ENCODE measurements at regions not wholly inside any gene's neighbourhood (a gene's known extent, or its start where the extent isn't known, plus 50 kb on each side); places are given as distances from the start of the nearest gene placed in this dataset.
"Not testable (repeated sequence)": the region's sequence is repeated elsewhere in the genome, so short reads cannot be mapped to it uniquely, and the experiment has no call there.

DNA sequence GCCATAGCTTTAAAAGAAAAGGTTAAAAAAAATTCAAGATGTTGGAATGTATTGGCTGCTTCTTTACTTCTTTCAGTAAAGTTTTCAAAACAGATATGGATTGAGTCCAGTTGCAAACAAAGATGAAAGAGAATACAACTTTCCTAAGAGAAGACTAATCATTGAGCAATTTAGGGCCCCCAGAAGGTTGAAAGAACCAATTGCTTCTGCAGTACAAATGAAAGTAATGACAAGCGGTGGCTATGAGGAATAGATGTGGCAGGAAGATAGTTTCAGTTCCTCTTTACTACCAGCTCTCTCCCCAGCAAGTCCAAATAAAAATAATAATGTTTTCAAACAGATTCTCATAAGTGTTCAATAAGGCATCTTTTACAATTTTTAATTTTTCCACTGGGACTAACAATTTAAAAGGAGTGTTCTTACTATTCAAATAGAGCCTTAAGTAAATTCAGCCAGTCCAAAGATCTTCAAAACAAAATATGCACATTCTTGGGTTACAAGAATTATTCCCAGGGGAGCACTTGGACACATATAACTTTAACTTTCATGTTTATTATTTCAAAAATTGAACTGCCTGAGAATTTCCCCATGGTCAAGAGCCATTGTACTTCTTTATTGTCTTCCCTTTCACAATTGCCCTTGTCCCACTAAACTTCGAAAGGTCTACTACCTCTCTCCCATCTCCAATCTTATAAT lies 62.3 kb upstream of the PPP1R12A start:
- Histone ChIP-seq H3K27ac (ENCODE audit: insufficient read length, low read depth, low read length) (no peak overlapping the region), H3K18ac (ENCODE audit: insufficient read length, low read depth, low read length) (no peak overlapping the region), H3K23me2 (ENCODE audit: insufficient read length, low read depth, low read length, poor library complexity, severe bottlenecking) (no peaks in the 10 kb centered on the region), H2BK12ac (ENCODE audit: insufficient read length, low read depth, low read length) (no peak overlapping the region), H3K23ac (ENCODE audit: insufficient read length, low read depth, low read length) (no peak overlapping the region), H4K8ac (replicated peaks; ENCODE audit: insufficient read length, low read depth, low read length) (no peak overlapping the region), H4K91ac (ENCODE audit: insufficient read length, low read depth, low read length) (no peak overlapping the region), H4K5ac (ENCODE audit: insufficient read length, low read depth, low read length) (no peak overlapping the region), H2BK5ac (ENCODE audit: insufficient read length, low read length) (no peak overlapping the region), H2AK5ac (ENCODE audit: insufficient read length, low read length) (no peak overlapping the region), H3K27me3 (ENCODE audit: insufficient read depth, low read length) (no peaks in the 10 kb centered on the region), H3K79me2 (ENCODE audit: insufficient read depth, low read length) (no peaks in the 10 kb centered on the region), H3K9me3 (ENCODE audit: control insufficient read depth, low read depth, low read length) (no peaks in the 10 kb centered on the region), H3T11ph (ENCODE audit: low read length) (no peak overlapping the region), H3K14ac (ENCODE audit: insufficient read depth, low read length) (no peak overlapping the region), H2BK15ac (ENCODE audit: low read depth, low read length) (no peak overlapping the region), H3K79me1 (ENCODE audit: insufficient read depth, low read depth, low read length, poor library complexity, severe bottlenecking) (no peaks in the 10 kb centered on the region), H4K20me1 (ENCODE audit: control insufficient read depth, insufficient read depth, insufficient read length) (no peaks in the 10 kb centered on the region), H2BK120ac (ENCODE audit: low read depth, low read length, poor library complexity, severe bottlenecking) (no peak overlapping the region), H3K4me1 (ENCODE audit: insufficient read depth, low read length) (peaks cover 5% of the 10 kb centered on the region; the same call in 1 of the 2 replicates), H3K56ac (ENCODE audit: insufficient read length, low read depth, low read length) (no peak overlapping the region), H3K9ac (ENCODE audit: extremely low read depth, insufficient read length, low read length) (no peak overlapping the region), H3K4ac (ENCODE audit: low read depth, low read length) (no peak overlapping the region), H2BK20ac (ENCODE audit: low read depth, low read length, poor library complexity, severe bottlenecking) (no peak overlapping the region), H3K4me2 (ENCODE audit: insufficient read depth, insufficient read length, low read length) (no peak overlapping the region), H2AFZ (ENCODE audit: low read length) (no peak overlapping the region)
- no peak overlapping the region for H3K27ac Mint-ChIP-seq
- H3K4me1 Mint-ChIP-seq, result peaks cover 13 to 14% of the 10 kb centered on the region in 2 experiments
- WGBS (ENCODE audit: extremely low coverage, insufficient read length, low lambda C conversion rate), result no CpG with 5 or more reads among the region's 2 CpGs
- no peaks in the 10 kb centered on the region; the same call in 1 of the 2 replicates for H3K27me3 Mint-ChIP-seq (ENCODE audit: low read depth)
- H3K9me3 Mint-ChIP-seq, result no peaks in the 10 kb centered on the region; a peak in 2 of 5 replicates
- no peak for TF ChIP-seq CTCF (conservative IDR thresholded peaks at IDR 0.05)
- DNase-seq, result no peak
- H3K36me3 Mint-ChIP-seq (ENCODE audit: insufficient read depth in 1 of 3, low read depth in 3 of 3), result peaks cover 0 to 3% (median 0%) of the 10 kb centered on the region in 3 experiments; a peak in 2 of 7 replicates
- H3K4me3 Mint-ChIP-seq, result no peak overlapping the region

DNA sequence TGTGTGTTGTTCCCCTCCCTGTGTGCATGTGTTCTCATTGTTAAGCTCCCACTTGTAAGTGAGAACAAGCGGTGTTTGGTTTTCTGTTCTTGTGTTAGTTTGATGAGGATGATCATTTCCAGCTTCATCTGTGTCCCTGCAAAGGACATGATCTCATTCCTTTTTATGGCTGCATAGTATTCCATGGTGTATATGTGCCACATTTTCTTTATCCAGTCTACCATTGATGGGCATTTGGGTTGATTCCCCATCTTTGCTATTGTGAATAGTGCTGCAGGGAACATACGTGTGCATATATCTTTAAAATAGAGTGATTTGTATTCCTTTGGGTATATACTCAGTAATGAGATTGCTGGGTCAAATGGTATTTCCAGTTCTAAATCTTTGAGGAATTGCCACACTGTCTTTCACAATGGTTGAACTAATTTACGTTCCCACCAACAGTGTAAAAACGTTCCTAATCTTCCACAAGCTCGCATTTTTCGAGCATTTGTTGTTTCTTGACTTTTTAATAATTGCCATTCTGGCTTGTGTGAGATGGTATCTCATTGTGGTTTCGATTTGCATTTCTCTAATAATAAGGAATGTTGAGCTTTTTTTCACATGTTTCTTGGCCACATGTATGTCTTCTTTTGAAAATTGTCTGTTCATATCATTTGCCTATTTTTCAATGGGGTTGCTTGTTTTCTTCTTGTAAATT lies 60.6 kb upstream of the PPP1R12A start:
- H3K79me2 ChIP-seq (ENCODE audit: insufficient read depth, low read length); H3K4ac ChIP-seq (ENCODE audit: low read depth, low read length); H3K36me3 Mint-ChIP-seq (ENCODE audit: insufficient read depth in 1 of 3, low read depth in 3 of 3); H3K56ac ChIP-seq (ENCODE audit: insufficient read length, low read depth, low read length); H3K27me3 Mint-ChIP-seq (ENCODE audit: low read depth); H3K4me1 Mint-ChIP-seq; H2BK15ac ChIP-seq (ENCODE audit: low read depth, low read length); H4K8ac ChIP-seq (replicated peaks; ENCODE audit: insufficient read length, low read depth, low read length); H3K23ac ChIP-seq (ENCODE audit: insufficient read length, low read depth, low read length); H3K18ac ChIP-seq (ENCODE audit: insufficient read length, low read depth, low read length); H2BK5ac ChIP-seq (ENCODE audit: insufficient read length, low read length); H2AFZ ChIP-seq (ENCODE audit: low read length); H3K14ac ChIP-seq (ENCODE audit: insufficient read depth, low read length); H4K91ac ChIP-seq (ENCODE audit: insufficient read length, low read depth, low read length); H4K5ac ChIP-seq (ENCODE audit: insufficient read length, low read depth, low read length); H3K4me2 ChIP-seq (ENCODE audit: insufficient read depth, insufficient read length, low read length); H3K27ac ChIP-seq (ENCODE audit: insufficient read length, low read depth, low read length); H4K20me1 ChIP-seq (ENCODE audit: control insufficient read depth, insufficient read depth, insufficient read length); H3K23me2 ChIP-seq (ENCODE audit: insufficient read length, low read depth, low read length, poor library complexity, severe bottlenecking); H3K4me3 Mint-ChIP-seq; H3K9me3 ChIP-seq (ENCODE audit: control insufficient read depth, low read depth, low read length); DNase-seq; H3K4me1 ChIP-seq (ENCODE audit: insufficient read depth, low read length); H3K79me1 ChIP-seq (ENCODE audit: insufficient read depth, low read depth, low read length, poor library complexity, severe bottlenecking); H2BK20ac ChIP-seq (ENCODE audit: low read depth, low read length, poor library complexity, severe bottlenecking); H2BK12ac ChIP-seq (ENCODE audit: insufficient read length, low read depth, low read length); H3K9ac ChIP-seq (ENCODE audit: extremely low read depth, insufficient read length, low read length); H3K27ac Mint-ChIP-seq; H3K9me3 Mint-ChIP-seq; H2BK120ac ChIP-seq (ENCODE audit: low read depth, low read length, poor library complexity, severe bottlenecking); H2AK5ac ChIP-seq (ENCODE audit: insufficient read length, low read length); H3K27me3 ChIP-seq (ENCODE audit: insufficient read depth, low read length); H3T11ph ChIP-seq (ENCODE audit: low read length): not testable (repeated sequence)
- WGBS (ENCODE audit: extremely low coverage, insufficient read length, low lambda C conversion rate), result no CpG with 5 or more reads among the region's 7 CpGs
